ENCODE measurements at regions not wholly inside any gene's neighbourhood (a gene's known extent, or its start where the extent isn't known, plus 50 kb on each side); places are given as distances from the start of the nearest gene placed in this dataset.

DNA sequence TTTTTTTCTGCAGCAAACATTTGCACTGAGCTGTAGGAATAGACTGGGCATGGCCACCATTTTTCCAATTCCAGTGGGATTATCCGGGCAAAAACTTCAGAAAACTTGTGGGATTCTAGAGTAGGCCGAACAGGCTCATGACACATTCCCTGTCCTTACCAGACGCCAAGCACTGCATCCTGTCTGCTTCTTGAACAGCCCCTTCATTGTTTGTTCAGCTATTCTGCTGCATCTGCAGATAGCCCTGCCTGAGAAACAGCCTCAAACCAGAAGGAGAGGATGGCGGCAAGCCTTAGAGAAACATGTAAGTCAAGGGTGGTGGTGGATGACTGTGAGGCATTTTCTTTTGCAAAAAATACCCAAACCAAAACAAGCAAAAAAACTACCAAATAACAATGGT lies 111.8 kb upstream of the NTRK2 start:
- WGBS (ENCODE audit: missing lambda C conversion rate), result 26% methylated on average over 4 of the region's 4 CpGs

DNA sequence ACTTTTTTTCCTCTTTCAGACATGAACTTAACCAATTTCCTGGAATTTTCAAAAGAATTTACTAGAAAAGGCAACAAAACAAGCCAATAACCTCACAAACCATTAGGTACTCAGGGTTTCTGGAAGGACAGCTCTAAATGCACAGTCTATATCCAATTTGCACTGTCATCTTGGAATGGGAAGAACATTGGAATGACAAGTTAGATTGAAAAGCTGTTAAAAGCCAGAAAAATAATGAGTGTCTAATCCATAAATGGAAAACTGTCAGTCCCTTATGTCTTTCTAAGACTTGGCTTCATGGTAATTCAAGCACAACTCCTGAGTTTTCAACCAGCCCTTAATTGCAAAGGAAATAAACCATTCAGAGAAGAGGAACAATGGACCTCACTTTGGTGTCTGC lies 105.8 kb upstream of the NTRK2 start:
- TF ChIP-seq BCL3 (IDR thresholded peaks at IDR 0.05) (no peak), JUN (IDR thresholded peaks at IDR 0.05) (no peak), KDM5A (IDR thresholded peaks at IDR 0.05) (no peak)
- TF ChIP-seq, protein P1, sequence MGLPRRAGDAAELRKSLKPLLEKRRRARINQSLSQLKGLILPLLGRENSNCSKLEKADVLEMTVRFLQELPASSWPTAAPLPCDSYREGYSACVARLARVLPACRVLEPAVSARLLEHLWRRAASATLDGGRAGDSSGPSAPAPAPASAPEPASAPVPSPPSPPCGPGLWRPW (IDR thresholded peaks at IDR 0.05), result no peak
- no peaks in the 10 kb centered on the region for H3K4me1 ChIP-seq
- DNase-seq (ENCODE audit: low read depth in 1 of 2, low spot score in 1 of 2), result no peak
- H3K4me3 ChIP-seq, result no peak overlapping the region
- ATAC-seq, result no peak
- no peak overlapping the region for H3K27ac ChIP-seq
- POLR2A ChIA-PET, result no interaction called here
- no peaks in the 10 kb centered on the region for H3K9me3 ChIP-seq
- H3K4me2 ChIP-seq, result no peak overlapping the region
- CTCF ChIA-PET, result interaction anchor here (0.5 kb wide), 1 partner anchor 139 kb away, joined by 3 read pairs; no protein-coding TSS in a partner anchor
- FAIRE-seq, result no peak

More for the DNA sequence above, 111.8 kb upstream of the NTRK2 start:
- no peak for TF ChIP-seq HDAC2 (IDR thresholded peaks at IDR 0.05)
- no peak for TF ChIP-seq RNF2 (IDR thresholded peaks at IDR 0.05; ENCODE audit: borderline replicate concordance, low read depth)
- no peak for TF ChIP-seq EHF (CRISPR knock-in tag; IDR thresholded peaks at IDR 0.05)
- TF ChIP-seq CBX2 (IDR thresholded peaks at IDR 0.05; ENCODE audit: borderline replicate concordance, low read depth), result no peak
- TF ChIP-seq HMGXB4 (CRISPR knock-in tag; IDR thresholded peaks at IDR 0.05; ENCODE audit: borderline replicate concordance), result no peak
- TF ChIP-seq ESRRA (IDR thresholded peaks at IDR 0.05; ENCODE audit: borderline replicate concordance, low read length), result no peak
- TF ChIP-seq EP300 (IDR thresholded peaks at IDR 0.05), result no peak
- no peak for TF ChIP-seq HOXB13 (CRISPR knock-in tag; IDR thresholded peaks at IDR 0.05; ENCODE audit: low read depth)
- TF ChIP-seq, protein P2, sequence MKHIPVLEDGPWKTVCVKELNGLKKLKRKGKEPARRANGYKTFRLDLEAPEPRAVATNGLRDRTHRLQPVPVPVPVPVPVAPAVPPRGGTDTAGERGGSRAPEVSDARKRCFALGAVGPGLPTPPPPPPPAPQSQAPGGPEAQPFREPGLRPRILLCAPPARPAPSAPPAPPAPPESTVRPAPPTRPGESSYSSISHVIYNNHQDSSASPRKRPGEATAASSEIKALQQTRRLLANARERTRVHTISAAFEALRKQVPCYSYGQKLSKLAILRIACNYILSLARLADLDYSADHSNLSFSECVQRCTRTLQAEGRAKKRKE (CRISPR knock-in tag; IDR thresholded peaks at IDR 0.05; ENCODE audit: low read depth), result no peak
- TF ChIP-seq MAZ (IDR thresholded peaks at IDR 0.05; ENCODE audit: borderline replicate concordance, low read depth, low read length), result no peak
- TF ChIP-seq, protein P3, sequence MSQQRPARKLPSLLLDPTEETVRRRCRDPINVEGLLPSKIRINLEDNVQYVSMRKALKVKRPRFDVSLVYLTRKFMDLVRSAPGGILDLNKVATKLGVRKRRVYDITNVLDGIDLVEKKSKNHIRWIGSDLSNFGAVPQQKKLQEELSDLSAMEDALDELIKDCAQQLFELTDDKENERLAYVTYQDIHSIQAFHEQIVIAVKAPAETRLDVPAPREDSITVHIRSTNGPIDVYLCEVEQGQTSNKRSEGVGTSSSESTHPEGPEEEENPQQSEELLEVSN (IDR thresholded peaks at IDR 0.05; ENCODE audit: borderline replicate concordance, low read depth), result no peak
- TF ChIP-seq NFE2L2 (conservative IDR thresholded peaks at IDR 0.05; ENCODE audit: low read length), result no peak
- TF ChIP-seq, protein P4, sequence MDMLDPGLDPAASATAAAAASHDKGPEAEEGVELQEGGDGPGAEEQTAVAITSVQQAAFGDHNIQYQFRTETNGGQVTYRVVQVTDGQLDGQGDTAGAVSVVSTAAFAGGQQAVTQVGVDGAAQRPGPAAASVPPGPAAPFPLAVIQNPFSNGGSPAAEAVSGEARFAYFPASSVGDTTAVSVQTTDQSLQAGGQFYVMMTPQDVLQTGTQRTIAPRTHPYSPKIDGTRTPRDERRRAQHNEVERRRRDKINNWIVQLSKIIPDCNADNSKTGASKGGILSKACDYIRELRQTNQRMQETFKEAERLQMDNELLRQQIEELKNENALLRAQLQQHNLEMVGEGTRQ (IDR thresholded peaks at IDR 0.05), result no peak
- TF ChIP-seq TFCP2L1 (CRISPR knock-in tag; IDR thresholded peaks at IDR 0.05), result no peak
- TF ChIP-seq, protein P5, sequence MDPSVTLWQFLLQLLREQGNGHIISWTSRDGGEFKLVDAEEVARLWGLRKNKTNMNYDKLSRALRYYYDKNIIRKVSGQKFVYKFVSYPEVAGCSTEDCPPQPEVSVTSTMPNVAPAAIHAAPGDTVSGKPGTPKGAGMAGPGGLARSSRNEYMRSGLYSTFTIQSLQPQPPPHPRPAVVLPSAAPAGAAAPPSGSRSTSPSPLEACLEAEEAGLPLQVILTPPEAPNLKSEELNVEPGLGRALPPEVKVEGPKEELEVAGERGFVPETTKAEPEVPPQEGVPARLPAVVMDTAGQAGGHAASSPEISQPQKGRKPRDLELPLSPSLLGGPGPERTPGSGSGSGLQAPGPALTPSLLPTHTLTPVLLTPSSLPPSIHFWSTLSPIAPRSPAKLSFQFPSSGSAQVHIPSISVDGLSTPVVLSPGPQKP (IDR thresholded peaks at IDR 0.05; ENCODE audit: low read depth, low read length), result no peak
- Histone ChIP-seq H3K4me3 (no peak overlapping the region), H3K9me3 (no peaks in the 10 kb centered on the region), H3K27ac (no peak overlapping the region), H3K4me2 (no peak overlapping the region), H3K4me1 (no peaks in the 10 kb centered on the region)
- DNase-seq (ENCODE audit: low read depth in 1 of 2, low spot score in 1 of 2) (no peak), ATAC-seq (no peak), FAIRE-seq (no peak)
- POLR2A ChIA-PET, result no interaction called here
- CTCF ChIA-PET, result no interaction called here

Measured in A549 (cell line).